Left lung (tissue), 4 donors: ENCODE measurements at regions not wholly inside any gene's neighbourhood (a gene's known extent, or its start where the extent isn't known, plus 50 kb on each side); places are given as distances from the start of the nearest gene placed in this dataset.

ENCODE experiments used
- ATAC-seq: fragments of 200-7000 bp; cut with Tn5 transposase; one replicate; pipeline ENCODE4 v1.9.1; 2020; ENCODE audit warnings: moderate library complexity
- DNase-seq, 4 donors: peaks; one replicate each; pipeline ENCODE4 v3.0.0-alpha.2; 2013 to 2020
- H3K27ac ChIP-seq, 2 donors: fragments of 200-600 bp; sonication (generic) in 1 of 2; one replicate each; pipeline versions ENCODE4 v1.5.0 to v1.8.0; 2020 to 2021
- H3K27me3 ChIP-seq, 2 donors: fragments of 200-600 bp; sonication (generic) in 1 of 2; one replicate each; pipeline versions ENCODE4 v1.5.0 to v1.8.0; 2020 to 2021
- H3K36me3 ChIP-seq, 2 donors: fragments of 200-600 bp; sonication (generic) in 1 of 2; one replicate each; pipeline versions ENCODE4 v1.5.0 to v1.8.0; 2020 to 2021
- H3K4me1 ChIP-seq, 2 donors: fragments of 200-600 bp; one replicate each; pipeline ENCODE4 v1.8.0; 2021
- H3K4me3 ChIP-seq, 2 donors: fragments of 200-600 bp; sonication (generic) in 1 of 2; one replicate each; pipeline versions ENCODE4 v1.5.0 to v1.8.0; 2020 to 2021; ENCODE audit warnings: mild to moderate bottlenecking in 1 of 2
- H3K9me3 ChIP-seq, 2 donors: fragments of 200-600 bp; sonication (generic) in 1 of 2; one replicate each; pipeline versions ENCODE4 v1.5.0 to v1.8.0; 2020 to 2021
- CTCF ChIP-seq, 2 donors: fragments of 200-600 bp; sonication (generic) in 1 of 2; IDR thresholded peaks; one replicate each; pipeline versions ENCODE4 v1.5.0 to v1.8.0; 2021; ENCODE audit warnings: antibody characterized with exemption in 2 of 2
- intact Hi-C, 2 donors: fragments of 100-400 bp; cut with DNase I; formaldehyde crosslinking; loops; one replicate each; pipeline versions ENCODE4 v1.11.2 to v1.14.2; 2022
- donor health status: DM: no; HTN: yes; CAD: no.
- donor health status: DM: no; HTN: no; CAD: no.

- no peaks in the 10 kb centered on the region for H3K9me3 ChIP-seq
- no peak for ATAC-seq
These were observed 93.1 kb upstream of the HEY2 start for GRCh38 chr6:125656287-125656870.

GRCh38 chr6:125658136-125658535, 91.3 kb upstream of the HEY2 start:
- ATAC-seq: no peak
- Histone ChIP-seq H3K27me3 (no peaks in the 10 kb centered on the region), H3K27ac (no peak overlapping the region), H3K4me1 (no peaks in the 10 kb centered on the region), H3K9me3 (no peaks in the 10 kb centered on the region), H3K36me3 (no peaks in the 10 kb centered on the region), H3K4me3 (no peak overlapping the region)
- DNase-seq: no peak
- TF ChIP-seq CTCF (IDR thresholded peaks at IDR 0.05): no peak
- intact Hi-C loops: no loop called here

More at GRCh38 chr6:125656287-125656870, 93.1 kb upstream of the HEY2 start:
- no peak overlapping the region for H3K27ac ChIP-seq
- no peak for TF ChIP-seq CTCF (IDR thresholded peaks at IDR 0.05)
- no peaks in the 10 kb centered on the region for H3K4me1 ChIP-seq
- no peaks in the 10 kb centered on the region for H3K36me3 ChIP-seq
- DNase-seq: no peak
- no peaks in the 10 kb centered on the region for H3K27me3 ChIP-seq
- H3K4me3 ChIP-seq: no peak overlapping the region
- intact Hi-C loops: no loop called here

- no peak overlapping the region for H3K27ac ChIP-seq
These were observed 90.5 kb upstream of the HEY2 start for GRCh38 chr6:125658759-125659431.

GRCh38 chr6:125659887-125660286, 89.5 kb upstream of the HEY2 start:
- no peak for ATAC-seq
- H3K36me3 ChIP-seq: no peaks in the 10 kb centered on the region
- no peak for TF ChIP-seq CTCF (IDR thresholded peaks at IDR 0.05)
- no peak overlapping the region for H3K27ac ChIP-seq
- H3K4me3 ChIP-seq: no peak overlapping the region
- DNase-seq: no peak
- intact Hi-C loops: no loop called here
- no peaks in the 10 kb centered on the region for H3K9me3 ChIP-seq
- no peaks in the 10 kb centered on the region for H3K4me1 ChIP-seq
- no peaks in the 10 kb centered on the region for H3K27me3 ChIP-seq

More at GRCh38 chr6:125658759-125659431, 90.5 kb upstream of the HEY2 start:
- Histone ChIP-seq H3K36me3 (no peaks in the 10 kb centered on the region), H3K4me1 (no peaks in the 10 kb centered on the region), H3K4me3 (no peak overlapping the region), H3K27me3 (no peaks in the 10 kb centered on the region), H3K9me3 (no peaks in the 10 kb centered on the region)
- no peak for DNase-seq
- no peak for ATAC-seq
- intact Hi-C loops: no loop called here
- TF ChIP-seq CTCF (IDR thresholded peaks at IDR 0.05): no peak

- Histone ChIP-seq H3K27me3 (no peaks in the 10 kb centered on the region), H3K9me3 (no peaks in the 10 kb centered on the region), H3K4me3 (no peak overlapping the region), H3K27ac (no peak overlapping the region), H3K4me1 (no peaks in the 10 kb centered on the region), H3K36me3 (no peaks in the 10 kb centered on the region)
- intact Hi-C loops: no loop called here
- no peak for TF ChIP-seq CTCF (IDR thresholded peaks at IDR 0.05)
- no peak for DNase-seq
- ATAC-seq: no peak
These were observed 87.1 kb upstream of the HEY2 start for GRCh38 chr6:125662296-125662695.
